HG02678 (cell line): ENCODE measurements at regions not wholly inside any gene's neighbourhood (a gene's known extent, or its start where the extent isn't known, plus 50 kb on each side); places are given as distances from the start of the nearest gene placed in this dataset.
"Not testable (repeated sequence)": the region's sequence is repeated elsewhere in the genome, so short reads cannot be mapped to it uniquely, and the experiment has no call there.

Experiments
- ATAC-seq: cut with Tn5 transposase; IDR thresholded peaks from one replicate; pipeline ENCODE4 v1.9.1; 2021; ENCODE audit warnings: mild to moderate bottlenecking, moderate library complexity; ENCODE audit not compliant: unreplicated experiment

DNA sequence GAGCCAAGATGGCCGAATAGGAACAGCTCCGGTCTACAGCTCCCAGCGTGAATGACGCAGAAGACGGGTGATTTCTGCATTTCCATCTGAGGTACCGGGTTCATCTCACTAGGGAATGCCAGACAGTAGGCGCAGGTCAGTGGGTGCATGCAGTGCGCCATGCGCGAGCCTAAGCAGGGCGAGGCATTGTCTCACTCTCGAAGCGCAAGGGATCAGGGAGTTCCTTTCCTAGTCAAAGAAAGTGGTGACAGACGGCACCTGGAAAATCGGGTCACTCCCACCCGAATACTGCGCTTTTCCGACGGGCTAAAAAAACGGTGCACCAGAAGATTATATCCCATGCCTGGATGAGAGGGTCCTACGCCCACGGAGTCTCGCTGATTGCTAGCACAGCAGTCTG lies 600.1 kb downstream of the PRR16 start:
- not testable (repeated sequence) for ATAC-seq

DNA sequence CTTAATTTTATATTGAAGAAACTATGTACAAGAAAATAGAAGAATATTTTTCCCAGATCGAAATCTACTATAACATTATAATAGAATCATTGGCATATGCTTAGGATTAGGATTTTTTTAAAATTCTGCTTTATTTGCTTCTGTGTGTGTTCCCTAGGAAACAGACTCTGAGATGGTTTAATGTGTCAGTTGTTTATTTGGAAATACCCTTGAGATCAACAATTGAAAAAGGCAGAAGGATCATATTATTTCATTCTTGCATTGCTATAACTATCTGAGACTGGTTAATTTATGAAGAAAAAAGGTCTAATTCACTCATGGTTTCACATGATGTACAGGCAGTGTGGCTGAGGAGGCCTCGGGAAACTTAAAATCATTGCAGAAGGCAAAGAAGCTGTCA lies 622.6 kb downstream of the PRR16 start:
- no peak for ATAC-seq

DNA sequence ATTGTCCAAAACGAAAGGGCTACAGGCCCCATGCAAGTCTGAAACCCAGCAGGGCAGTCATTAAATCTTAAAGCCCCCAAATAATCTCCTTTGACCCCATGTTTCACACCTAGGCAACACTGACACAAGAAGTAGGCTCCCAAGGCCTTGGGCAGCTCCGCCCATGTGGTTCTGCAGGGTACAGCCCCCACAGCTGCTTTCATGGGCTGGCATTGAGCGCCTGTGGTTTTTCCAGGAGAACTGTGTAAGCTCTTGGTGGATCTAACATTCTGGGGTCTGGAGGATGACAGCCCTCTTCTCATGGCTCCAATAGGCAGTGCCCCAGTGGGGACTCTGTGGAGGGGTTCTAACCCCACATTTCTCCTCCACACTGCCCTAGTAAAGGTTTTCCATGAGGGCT lies 623.5 kb downstream of the PRR16 start:
- no peak for ATAC-seq

DNA sequence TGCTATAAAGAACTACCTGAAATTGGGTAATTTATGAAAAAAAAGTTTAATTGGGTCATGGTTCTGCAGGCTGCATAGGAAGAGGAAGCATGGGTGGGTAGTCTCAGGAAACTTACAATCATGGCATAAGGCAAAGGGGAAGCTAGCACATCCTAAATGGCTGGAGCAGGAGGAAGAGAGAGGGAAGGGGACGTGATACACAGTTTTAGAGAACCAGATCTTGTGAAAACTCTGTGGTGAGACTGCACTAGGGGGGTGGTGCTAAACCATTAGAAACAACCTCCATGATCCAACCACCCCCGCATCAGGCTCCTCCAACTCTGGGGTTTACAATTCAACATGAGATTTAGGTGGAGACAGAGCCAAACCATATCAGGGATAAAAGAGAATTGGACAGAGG lies 624.2 kb downstream of the PRR16 start:
- ATAC-seq, result no peak

DNA sequence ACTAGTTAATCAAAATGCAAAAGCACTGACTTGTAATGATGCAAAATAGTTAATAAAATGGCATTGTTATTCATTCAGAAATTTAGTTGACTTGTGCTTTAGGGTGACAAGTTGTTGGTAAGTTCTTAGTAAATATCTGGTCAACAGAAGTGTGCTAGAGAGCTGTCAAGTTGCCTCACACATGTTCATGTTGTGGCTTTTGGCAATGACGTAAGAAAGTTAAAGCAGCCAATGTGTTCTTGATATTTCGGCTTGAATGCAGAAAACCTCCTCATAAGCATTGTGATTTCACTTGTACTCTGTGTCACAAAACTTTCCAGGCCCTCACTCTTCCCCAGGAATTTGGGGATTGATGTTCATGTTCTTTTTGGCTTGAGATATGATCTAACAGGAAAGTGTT lies 626.7 kb downstream of the PRR16 start:
- ATAC-seq, result no peak

DNA sequence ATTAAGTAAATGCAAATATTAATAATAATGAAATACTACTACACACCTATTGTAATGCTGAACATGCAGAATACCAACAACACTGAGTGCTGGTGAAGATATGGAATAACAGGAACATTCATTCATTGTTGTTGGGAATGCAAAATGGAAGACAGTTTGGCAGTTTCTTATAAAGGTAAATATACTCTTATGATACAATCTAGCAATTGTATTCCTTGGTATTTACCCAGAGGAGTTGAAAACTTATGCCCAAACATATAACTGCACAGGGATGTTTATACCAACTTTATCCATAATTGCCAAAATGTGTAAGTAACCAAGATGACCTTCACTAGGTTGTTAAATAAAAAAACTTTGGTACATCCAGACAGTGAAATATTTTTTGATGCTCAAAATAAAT lies 636.8 kb downstream of the PRR16 start:
- no peak for ATAC-seq

DNA sequence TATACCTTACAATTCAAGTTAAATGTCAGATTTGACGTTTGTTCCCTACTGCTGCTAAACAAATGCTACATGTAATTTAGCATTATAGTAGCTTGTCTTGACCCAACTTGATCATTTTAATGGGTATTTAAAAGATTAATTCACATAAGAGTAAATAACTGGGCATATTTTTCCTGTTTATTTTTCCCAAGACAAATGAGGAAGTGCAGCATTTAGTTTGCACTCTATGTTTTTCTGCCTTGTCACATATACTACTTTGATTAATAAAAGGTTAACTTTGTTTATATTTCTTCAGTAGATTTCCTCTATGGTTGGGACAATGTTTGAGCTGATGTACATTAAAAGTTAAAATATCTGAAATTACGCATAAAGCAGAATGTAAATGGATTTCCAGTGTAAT lies 641.8 kb downstream of the PRR16 start:
- no peak for ATAC-seq

DNA sequence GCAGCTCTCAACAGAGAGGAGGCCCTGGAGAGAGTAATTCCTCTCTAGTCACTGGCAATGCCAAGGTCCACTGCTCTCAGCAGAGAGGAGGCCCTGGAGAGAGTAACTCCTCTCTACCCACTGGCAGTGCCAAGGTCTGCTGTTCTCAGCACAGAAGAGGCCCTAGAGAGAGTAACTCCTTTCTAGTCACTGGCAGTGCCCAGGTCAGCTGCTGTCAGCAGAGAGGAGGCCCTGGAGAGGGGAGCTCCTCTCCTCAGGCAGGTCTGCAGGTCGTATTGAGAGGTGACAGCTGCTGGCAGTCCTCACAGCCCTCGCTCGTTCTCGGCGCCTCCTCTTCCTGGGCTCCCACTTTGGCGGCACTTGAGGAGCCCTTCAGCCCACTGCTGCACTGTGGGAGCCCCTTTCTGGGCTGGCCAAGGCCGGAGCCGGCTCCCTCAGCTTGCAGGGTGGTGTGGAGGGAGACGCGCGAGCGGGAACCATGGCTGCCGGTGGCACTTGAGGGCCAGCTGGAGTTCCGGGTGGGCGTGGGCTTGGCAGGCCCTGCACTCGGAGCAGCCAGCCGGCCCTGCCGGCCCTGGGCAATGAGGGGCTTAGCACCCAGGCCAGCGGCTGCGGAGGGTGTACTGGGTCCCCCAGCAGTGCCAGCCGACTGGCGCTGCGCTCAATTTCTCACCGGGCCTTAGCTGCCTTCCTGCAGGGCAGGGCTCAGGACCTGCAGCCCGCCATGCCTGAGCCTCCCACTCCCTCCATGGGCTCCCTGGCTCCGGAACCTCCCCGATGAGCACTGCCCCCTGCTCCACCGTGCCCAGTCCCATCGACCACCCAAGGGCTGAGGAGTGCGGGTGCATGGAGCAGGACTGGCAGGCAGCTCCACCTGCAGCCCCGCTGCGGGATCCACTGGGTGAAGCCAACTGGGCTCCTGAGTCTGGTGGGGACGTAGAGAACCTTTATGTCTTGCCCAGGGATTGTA lies 642.9 kb downstream of the PRR16 start:
- ATAC-seq, result not testable (repeated sequence)

DNA sequence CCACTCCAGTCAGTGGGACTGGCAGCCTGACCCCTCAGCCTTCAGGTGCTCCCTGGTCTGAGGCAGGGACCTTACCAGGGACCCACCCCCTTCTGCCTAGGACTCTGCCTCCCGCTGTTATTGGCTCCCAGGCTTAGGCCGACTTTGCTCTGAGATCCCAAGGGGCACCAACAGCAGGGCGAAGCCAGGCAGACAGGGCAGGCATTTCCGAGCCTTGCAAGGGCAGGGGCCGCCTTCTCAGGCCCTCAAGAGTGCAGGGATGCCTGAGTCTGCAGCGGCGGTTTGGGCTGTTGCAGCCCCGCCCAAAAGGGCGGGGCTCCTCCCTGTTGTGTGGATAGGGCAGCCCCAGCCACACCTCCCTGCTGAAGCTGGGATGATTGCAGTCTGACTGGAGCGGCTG lies 644.6 kb downstream of the PRR16 start:
- no peak for ATAC-seq

DNA sequence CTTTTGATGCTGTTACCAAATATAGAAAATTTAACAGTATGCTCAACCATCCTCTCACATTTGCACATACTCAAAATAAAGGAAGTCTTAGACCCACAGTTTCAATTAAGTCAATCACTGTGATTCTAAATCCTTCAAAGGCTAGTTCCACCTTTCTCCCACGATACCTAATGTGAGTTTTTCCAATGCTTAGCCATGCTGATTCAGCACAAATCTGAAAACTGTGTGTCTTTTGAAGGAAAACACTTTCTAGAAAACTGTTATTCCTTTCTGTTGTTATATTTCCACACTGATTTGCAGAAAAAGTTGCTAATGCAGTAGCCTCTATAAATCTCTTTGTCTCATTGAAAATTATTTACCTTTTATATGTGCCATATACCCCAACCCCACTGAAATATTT lies 645.7 kb downstream of the PRR16 start:
- no peak for ATAC-seq

DNA sequence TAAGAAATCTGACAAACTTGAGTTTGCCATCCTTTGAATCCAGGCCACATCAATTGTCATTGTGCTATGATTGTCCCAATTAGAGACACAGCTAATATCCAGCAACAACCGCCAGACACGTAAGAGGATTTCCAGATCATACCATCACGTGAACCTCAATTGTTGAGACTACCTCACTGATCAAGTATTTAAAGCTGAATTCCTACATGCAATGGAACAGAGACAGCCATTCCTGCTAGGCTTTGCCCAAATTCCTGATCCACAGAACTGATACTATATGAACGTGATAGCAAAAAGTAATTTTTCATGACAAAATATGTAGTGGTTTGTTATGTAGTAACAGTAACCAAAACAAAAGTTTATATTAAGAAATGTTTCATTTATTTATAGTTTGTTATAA lies 657.7 kb downstream of the PRR16 start:
- no peak for ATAC-seq

DNA sequence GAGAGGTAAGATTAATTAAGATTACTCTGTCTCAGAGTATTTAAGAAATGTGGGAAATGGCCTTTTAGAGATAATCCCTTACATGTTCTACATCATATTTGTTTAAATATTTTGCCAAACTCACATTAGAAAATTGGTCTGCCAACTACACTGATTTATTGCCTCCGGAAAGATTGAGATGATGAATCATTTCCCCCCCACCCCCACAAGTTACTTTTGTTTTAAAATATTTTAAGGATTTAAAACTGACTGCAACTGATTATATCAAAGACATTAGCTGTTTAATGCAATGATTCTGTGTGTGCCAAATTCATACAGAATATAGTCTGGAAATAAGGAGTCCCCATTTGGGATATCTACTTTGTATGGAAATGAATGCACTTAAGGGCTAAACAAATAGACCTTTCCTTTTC lies 674.4 kb downstream of the PRR16 start:
- no peak for ATAC-seq

DNA sequence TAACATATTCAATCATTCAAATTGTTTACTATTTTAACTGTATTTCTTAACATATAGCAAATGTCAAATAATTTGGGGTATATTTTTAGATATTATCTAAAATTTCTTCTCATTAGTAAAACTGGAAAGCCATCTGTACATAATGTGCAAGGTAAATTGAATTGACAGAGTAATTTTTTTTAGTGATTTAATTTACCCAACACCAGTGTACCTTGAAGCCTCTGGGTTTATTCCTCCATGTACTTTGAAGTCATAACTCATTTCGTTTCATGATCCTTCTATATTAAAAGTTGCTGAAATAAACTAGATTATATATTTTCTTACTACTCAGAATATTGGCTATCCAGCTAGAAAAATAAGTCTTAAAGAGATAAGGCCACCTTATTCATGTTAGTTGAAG lies 674.9 kb downstream of the PRR16 start:
- ATAC-seq, result no peak

DNA sequence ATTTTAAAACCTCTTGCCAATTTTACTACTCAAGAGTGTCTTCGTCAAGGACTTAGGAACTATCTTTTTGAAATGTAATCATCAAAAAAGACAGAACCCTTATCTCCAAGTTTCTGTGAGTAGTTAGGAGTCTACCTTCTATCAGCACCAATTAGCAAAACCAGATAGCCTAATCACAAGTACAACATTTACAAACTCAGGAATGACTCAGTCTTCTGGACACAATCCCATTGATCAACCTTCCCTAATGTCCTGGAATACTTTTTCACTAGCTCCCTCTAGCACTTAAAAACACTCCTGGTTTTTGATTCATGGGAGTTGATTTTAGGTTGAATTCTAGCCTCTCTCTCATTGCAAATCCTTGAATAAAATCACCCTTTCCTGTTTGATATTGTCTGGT lies 680.7 kb downstream of the PRR16 start:
- ATAC-seq, result no peak

DNA sequence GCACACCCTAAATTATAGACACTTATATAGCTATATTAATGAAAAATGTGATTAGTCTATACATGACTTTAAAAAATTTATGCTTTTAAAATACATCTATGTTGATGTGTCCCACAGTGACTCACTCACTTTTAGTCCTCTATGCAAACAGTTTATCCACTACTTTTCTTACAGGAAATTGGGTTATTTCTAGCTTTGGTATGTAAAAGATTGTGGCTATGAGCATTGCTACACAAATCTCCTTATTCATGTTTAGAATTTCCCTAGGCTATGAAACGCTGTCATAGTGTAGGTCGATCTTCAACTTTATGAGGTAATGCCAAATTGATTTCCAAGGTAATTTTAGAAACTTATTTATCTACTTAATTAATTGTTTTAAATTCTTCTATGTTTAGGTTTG lies 687.4 kb downstream of the PRR16 start:
- no peak for ATAC-seq

DNA sequence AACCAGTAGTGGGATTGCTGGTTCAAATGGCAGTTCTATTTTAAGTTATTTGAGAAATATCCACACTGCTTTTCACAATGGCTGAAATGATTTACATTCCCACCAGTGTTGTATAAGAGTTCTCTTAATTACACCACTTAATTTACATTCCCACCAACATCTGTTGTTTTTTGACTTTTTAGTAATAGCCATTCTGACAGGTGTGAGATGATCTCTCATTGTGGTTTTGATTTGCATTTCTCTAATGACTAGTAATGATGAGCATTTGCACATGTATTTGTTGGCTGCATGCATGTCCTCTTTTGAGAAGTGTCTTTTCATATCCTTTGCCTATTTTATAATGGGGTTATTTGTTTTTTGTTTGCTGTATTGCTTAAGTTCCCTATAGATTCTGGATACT lies 688.3 kb downstream of the PRR16 start:
- ATAC-seq, result no peak

DNA sequence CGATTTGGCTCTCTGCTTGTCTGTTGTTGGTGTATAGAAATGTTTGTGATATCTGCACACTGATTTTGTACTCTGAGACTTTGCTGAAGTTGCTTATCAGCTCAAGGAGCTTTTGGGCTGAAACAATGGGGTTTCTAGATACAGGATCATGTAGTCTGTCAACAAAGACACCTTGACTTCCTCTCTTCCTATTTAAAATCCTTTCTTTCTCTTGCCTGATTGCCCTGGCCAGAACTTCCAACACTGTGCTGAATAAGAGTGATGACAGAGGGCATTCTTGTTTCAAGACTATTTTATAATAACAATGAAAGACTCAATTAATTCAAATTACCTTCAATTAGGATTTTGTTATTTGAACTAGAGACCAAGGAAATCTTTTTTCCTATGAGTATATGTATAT lies 692.5 kb downstream of the PRR16 start:
- no peak for ATAC-seq

DNA sequence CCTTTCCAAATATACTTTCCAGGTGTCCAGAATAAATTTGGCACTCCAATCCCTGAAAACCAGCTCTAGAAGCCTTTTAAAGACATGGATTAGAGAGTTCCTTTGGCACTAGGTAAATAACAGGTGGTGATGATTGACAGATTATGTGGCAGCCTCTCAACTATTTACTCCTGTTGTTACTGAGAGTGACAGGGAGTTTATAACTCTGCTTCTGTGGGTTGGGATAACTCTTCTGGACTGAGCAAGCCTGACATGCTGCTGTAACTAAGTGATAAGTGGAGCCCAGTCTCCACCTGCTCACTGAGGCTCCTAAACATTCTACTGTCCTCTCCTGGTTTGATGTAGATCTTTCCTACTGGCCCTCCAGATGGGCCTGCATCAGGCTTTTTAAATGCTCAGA lies 693.2 kb upstream of the FTMT start:
- no peak for ATAC-seq

DNA sequence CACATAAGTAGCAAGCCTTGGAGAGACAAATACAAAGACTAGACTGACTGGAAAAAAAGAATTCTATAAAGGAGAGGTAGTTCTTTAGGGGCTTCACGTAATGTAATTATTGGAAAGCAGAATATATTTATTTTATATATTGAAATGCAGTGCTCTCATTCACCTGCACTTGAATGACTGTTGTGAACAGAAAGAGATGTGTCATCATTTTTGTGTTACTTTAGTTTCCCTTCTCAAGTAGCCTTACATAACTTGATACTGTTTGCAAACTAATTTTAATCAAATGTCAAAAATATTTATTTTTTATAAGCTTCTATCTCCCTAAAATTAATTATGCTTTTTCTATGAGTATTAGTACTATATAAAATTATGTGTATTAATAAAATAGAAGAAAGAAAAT lies 691.1 kb upstream of the FTMT start:
- ATAC-seq, result no peak

DNA sequence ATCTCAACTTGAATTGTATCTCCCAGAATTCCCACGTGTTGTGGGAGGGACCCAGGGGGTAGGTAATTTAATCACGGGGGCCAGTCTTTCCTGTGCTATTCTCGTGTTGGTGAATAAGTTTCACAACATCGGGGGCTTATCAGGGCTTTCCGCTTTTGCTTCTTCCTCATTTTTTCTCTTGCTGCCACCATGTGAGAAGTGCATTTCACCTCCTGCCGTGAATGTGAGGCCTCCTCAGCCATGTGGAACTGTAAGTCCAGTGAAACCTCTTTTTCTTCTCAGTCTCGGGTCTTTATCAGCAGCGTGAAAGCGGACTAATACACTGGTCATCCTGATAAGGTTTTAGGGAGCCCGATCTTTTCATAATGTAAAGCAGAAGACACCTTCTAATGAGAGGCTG lies 687.0 kb upstream of the FTMT start:
- no peak for ATAC-seq

DNA sequence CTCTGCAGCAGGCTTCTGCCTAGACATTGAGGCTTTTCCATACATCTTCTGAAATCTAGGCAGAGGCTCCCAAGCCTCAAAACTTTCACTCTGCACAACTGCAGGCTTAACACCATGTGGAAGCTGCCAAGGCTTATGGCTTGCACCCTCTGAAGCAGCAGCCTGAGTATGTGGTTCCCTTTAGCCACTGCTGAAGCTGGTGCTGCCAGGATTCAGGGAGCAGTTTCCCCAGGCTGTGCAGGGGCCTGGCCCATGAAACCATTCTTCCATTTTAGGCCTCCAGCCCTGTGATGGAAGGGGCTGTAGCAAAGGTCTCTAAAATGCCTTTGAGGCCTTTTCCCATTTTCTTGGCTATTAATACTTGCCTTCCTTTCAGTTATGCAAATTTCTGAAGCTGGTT lies 680.3 kb upstream of the FTMT start:
- no peak for ATAC-seq

DNA sequence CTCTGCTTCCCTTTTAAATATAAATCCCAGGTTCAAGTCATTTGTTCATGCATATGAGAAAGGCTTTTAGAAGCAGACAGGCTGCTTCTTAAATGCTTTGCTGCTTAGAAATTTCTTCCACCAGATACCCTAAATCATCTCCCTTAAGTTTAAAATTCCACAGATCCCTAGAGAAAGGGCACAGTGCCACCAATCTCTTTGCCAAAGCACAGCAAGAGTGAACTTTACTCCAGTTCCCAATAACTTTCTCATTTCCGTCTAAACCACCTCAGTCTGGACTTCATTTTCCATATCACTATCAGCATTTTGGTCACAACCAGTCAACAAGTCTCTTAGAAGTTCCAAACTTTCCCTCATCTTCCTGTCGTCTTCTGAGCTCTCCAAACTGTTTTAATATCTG lies 679.8 kb upstream of the FTMT start:
- no peak for ATAC-seq

DNA sequence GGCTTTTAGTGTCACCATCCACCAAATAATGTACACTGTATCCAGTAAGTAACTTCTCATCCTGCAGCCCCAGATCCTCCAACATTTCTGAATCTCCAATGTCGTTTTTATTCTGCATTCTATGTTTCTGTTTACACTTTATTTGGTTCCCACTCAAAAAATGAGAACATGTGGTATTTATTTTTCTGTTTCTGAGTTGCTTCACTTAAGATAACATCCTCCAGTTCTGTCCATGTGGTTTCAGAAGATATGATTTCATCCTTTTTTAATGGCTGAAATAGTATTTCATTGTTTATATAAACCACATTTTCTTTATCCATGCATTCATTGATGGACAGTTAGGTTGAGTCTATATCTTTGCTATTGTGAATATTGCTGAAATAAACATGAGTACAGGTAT lies 677.3 kb upstream of the FTMT start:
- no peak for ATAC-seq
